ENCODE measurements at regions not wholly inside any gene's neighbourhood (a gene's known extent, or its start where the extent isn't known, plus 50 kb on each side); places are given as distances from the start of the nearest gene placed in this dataset.
"Not testable (repeated sequence)": the region's sequence is repeated elsewhere in the genome, so short reads cannot be mapped to it uniquely, and the experiment has no call there.

GRCh38 chr18:30142870-30143269 lies 899.7 kb downstream of the DSC3 start:
- Histone ChIP-seq H2AFZ (ENCODE audit: low read length) (no peak overlapping the region), H3K9ac (ENCODE audit: low read depth, low read length, poor library complexity, severe bottlenecking) (no peak overlapping the region)

DNA sequence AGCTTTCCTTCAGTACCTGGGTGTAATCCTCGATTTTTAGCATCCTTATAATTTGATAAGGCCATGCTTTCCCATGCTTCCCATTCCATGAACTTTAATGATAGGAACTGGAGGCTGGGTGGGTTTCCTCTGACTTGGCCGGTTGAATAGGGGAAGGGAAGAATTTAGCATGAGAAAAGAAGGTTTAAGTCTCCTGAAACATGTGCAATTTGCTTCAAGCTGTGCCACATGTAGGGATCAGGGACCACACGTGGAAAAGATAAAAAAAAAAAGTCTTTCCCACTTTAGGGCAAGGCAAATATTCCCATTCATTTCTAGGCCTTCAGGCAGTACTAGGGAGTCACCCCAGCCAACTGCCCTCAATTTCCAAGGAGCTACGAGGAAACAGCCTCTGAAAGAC lies 900.3 kb downstream of the DSC3 start:
- H3K9me2 ChIP-seq (replicated peaks; ENCODE audit: low read depth, low read length) = no peaks in the 10 kb centered on the region
- no peak overlapping the region for H3K4me3 ChIP-seq (ENCODE audit: low read length, poor library complexity, severe bottlenecking)
- H3K36me3 ChIP-seq (ENCODE audit: insufficient read depth, low read length) = no peaks in the 10 kb centered on the region
- no peak overlapping the region for H2AFZ ChIP-seq (ENCODE audit: low read length)
- H3F3A ChIP-seq (ENCODE audit: low read depth) = no peaks in the 10 kb centered on the region
- no peak overlapping the region for H3K4me2 ChIP-seq (ENCODE audit: low read depth, low read length, poor library complexity, severe bottlenecking)
- no peak overlapping the region for H3K9ac ChIP-seq (ENCODE audit: low read depth, low read length, poor library complexity, severe bottlenecking)
- no peaks in the 10 kb centered on the region for H3K27me3 ChIP-seq (ENCODE audit: insufficient read depth, low read length, poor library complexity, severe bottlenecking)
- H3K79me2 ChIP-seq (ENCODE audit: insufficient read depth, low read length) = no peaks in the 10 kb centered on the region
- no peaks in the 10 kb centered on the region for H4K20me1 ChIP-seq (ENCODE audit: insufficient read depth, low read length, poor library complexity, severe bottlenecking)
- no peaks in the 10 kb centered on the region for H3K9me3 ChIP-seq (ENCODE audit: insufficient read depth, low read depth, low read length)
- TF ChIP-seq, protein P1, sequence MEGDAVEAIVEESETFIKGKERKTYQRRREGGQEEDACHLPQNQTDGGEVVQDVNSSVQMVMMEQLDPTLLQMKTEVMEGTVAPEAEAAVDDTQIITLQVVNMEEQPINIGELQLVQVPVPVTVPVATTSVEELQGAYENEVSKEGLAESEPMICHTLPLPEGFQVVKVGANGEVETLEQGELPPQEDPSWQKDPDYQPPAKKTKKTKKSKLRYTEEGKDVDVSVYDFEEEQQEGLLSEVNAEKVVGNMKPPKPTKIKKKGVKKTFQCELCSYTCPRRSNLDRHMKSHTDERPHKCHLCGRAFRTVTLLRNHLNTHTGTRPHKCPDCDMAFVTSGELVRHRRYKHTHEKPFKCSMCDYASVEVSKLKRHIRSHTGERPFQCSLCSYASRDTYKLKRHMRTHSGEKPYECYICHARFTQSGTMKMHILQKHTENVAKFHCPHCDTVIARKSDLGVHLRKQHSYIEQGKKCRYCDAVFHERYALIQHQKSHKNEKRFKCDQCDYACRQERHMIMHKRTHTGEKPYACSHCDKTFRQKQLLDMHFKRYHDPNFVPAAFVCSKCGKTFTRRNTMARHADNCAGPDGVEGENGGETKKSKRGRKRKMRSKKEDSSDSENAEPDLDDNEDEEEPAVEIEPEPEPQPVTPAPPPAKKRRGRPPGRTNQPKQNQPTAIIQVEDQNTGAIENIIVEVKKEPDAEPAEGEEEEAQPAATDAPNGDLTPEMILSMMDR (conservative IDR thresholded peaks at IDR 0.05; ENCODE audit: low read length) = no peak
- TF ChIP-seq EZH2phosphoT487 (IDR thresholded peaks at IDR 0.05; ENCODE audit: borderline replicate concordance) = no peak
- no peaks in the 10 kb centered on the region for H3K4me1 ChIP-seq (ENCODE audit: insufficient read depth, low read length, poor library complexity, severe bottlenecking)

More at GRCh38 chr18:30142870-30143269, 899.7 kb downstream of the DSC3 start:
- Histone ChIP-seq H3K4me3 (ENCODE audit: low read length, poor library complexity, severe bottlenecking) (no peak overlapping the region), H3K4me2 (ENCODE audit: low read depth, low read length, poor library complexity, severe bottlenecking) (no peak overlapping the region), H3K9me3 (ENCODE audit: insufficient read depth, low read depth, low read length) (no peaks in the 10 kb centered on the region), H3F3A (ENCODE audit: low read depth) (no peaks in the 10 kb centered on the region), H3K79me2 (ENCODE audit: insufficient read depth, low read length) (no peaks in the 10 kb centered on the region), H4K20me1 (ENCODE audit: insufficient read depth, low read length, poor library complexity, severe bottlenecking) (no peaks in the 10 kb centered on the region), H3K9me2 (replicated peaks; ENCODE audit: low read depth, low read length) (no peaks in the 10 kb centered on the region), H3K27me3 (ENCODE audit: insufficient read depth, low read length, poor library complexity, severe bottlenecking) (no peaks in the 10 kb centered on the region), H3K4me1 (ENCODE audit: insufficient read depth, low read length, poor library complexity, severe bottlenecking) (no peaks in the 10 kb centered on the region), H3K36me3 (ENCODE audit: insufficient read depth, low read length) (no peaks in the 10 kb centered on the region)
- TF ChIP-seq, protein P1 (conservative IDR thresholded peaks at IDR 0.05; ENCODE audit: low read length) = no peak
- no peak for TF ChIP-seq EZH2phosphoT487 (IDR thresholded peaks at IDR 0.05; ENCODE audit: borderline replicate concordance)

- not testable (repeated sequence) for H3K36me3 ChIP-seq (ENCODE audit: insufficient read depth, low read length); H3K4me1 ChIP-seq (ENCODE audit: insufficient read depth, low read length, poor library complexity, severe bottlenecking); H3F3A ChIP-seq (ENCODE audit: low read depth); H2AFZ ChIP-seq (ENCODE audit: low read length); H3K4me2 ChIP-seq (ENCODE audit: low read depth, low read length, poor library complexity, severe bottlenecking); H3K9me3 ChIP-seq (ENCODE audit: insufficient read depth, low read depth, low read length); H4K20me1 ChIP-seq (ENCODE audit: insufficient read depth, low read length, poor library complexity, severe bottlenecking); H3K9me2 ChIP-seq (replicated peaks; ENCODE audit: low read depth, low read length); H3K27me3 ChIP-seq (ENCODE audit: insufficient read depth, low read length, poor library complexity, severe bottlenecking); H3K4me3 ChIP-seq (ENCODE audit: low read length, poor library complexity, severe bottlenecking); H3K9ac ChIP-seq (ENCODE audit: low read depth, low read length, poor library complexity, severe bottlenecking); H3K79me2 ChIP-seq (ENCODE audit: insufficient read depth, low read length)
Observed at GRCh38 chr18:30141506-30141905, 901.0 kb downstream of the DSC3 start.

- no peaks in the 10 kb centered on the region for H3K36me3 ChIP-seq (ENCODE audit: insufficient read depth, low read length)
- no peak overlapping the region for H2AFZ ChIP-seq (ENCODE audit: low read length)
- no peaks in the 10 kb centered on the region for H3K9me2 ChIP-seq (replicated peaks; ENCODE audit: low read depth, low read length)
- H3K4me3 ChIP-seq (ENCODE audit: low read length, poor library complexity, severe bottlenecking) = no peak overlapping the region
- no peak for TF ChIP-seq EZH2phosphoT487 (IDR thresholded peaks at IDR 0.05; ENCODE audit: borderline replicate concordance)
- TF ChIP-seq, protein P1 (conservative IDR thresholded peaks at IDR 0.05; ENCODE audit: low read length) = no peak
- no peaks in the 10 kb centered on the region for H3K9me3 ChIP-seq (ENCODE audit: insufficient read depth, low read depth, low read length)
- no peaks in the 10 kb centered on the region for H3K79me2 ChIP-seq (ENCODE audit: insufficient read depth, low read length)
- H3F3A ChIP-seq (ENCODE audit: low read depth) = no peaks in the 10 kb centered on the region
- H4K20me1 ChIP-seq (ENCODE audit: insufficient read depth, low read length, poor library complexity, severe bottlenecking) = no peaks in the 10 kb centered on the region
- no peak overlapping the region for H3K4me2 ChIP-seq (ENCODE audit: low read depth, low read length, poor library complexity, severe bottlenecking)
- no peaks in the 10 kb centered on the region for H3K4me1 ChIP-seq (ENCODE audit: insufficient read depth, low read length, poor library complexity, severe bottlenecking)
- no peaks in the 10 kb centered on the region for H3K27me3 ChIP-seq (ENCODE audit: insufficient read depth, low read length, poor library complexity, severe bottlenecking)
- H3K9ac ChIP-seq (ENCODE audit: low read depth, low read length, poor library complexity, severe bottlenecking) = no peak overlapping the region
Observed at GRCh38 chr18:30139631-30140287, 902.8 kb downstream of the DSC3 start.
